ENCODE measurements at regions not wholly inside any gene's neighbourhood (a gene's known extent, or its start where the extent isn't known, plus 50 kb on each side); places are given as distances from the start of the nearest gene placed in this dataset.

- Histone ChIP-seq H3K4me1 (ENCODE audit: control insufficient read depth in 5 of 5, insufficient read depth in 5 of 5, low read length in 5 of 5) (no peaks in the 10 kb centered on the region), H3K9ac (ENCODE audit: low read length in 5 of 5) (no peak overlapping the region), H3K27ac (ENCODE audit: low read depth, low read length) (no peak overlapping the region), H3K36me3 (ENCODE audit: control insufficient read depth in 5 of 5, insufficient read depth in 5 of 5, low read length in 5 of 5) (no peaks in the 10 kb centered on the region), H3K27me3 (ENCODE audit: control insufficient read depth in 5 of 5, insufficient read depth in 4 of 5, low read length in 5 of 5) (no peaks in the 10 kb centered on the region), H3K9me3 (ENCODE audit: control insufficient read depth in 5 of 5, low read length in 5 of 5) (peaks cover 0 to 5% (median 0%) of the 10 kb centered on the region in 5 donors), H3K4me3 (ENCODE audit: low read depth in 1 of 5, low read length in 5 of 5) (no peak overlapping the region)
Measured at GRCh38 chr13:104868806-104869205, 1666.7 kb downstream of the EFNB2 start.

DNA sequence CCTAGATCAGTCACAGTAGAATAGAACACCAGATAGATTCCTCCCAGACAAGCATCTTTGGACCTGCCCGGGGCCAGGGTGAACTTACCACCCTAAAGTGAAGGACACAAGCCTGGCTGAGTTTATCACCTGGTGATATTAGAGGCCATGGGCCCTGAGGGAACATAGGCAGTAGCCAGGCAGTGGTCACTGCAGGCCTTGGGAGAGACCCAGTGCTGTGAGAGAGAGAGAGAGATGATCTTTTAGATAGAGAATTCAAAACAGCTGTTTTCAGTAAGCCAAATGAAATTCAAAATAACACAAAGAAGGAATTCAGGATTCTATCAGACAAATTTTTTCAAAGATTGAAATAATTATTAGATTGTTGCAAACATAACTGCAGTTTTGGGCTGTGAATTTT, 1679.9 kb downstream of the EFNB2 start:
- no peak overlapping the region for H3K9ac ChIP-seq (ENCODE audit: low read length in 5 of 5)

GRCh38 chr13:104854698-104855097, 1680.8 kb downstream of the EFNB2 start:
- Histone ChIP-seq H3K9ac (ENCODE audit: low read length in 5 of 5) (no peak overlapping the region), H3K4me1 (ENCODE audit: control insufficient read depth in 5 of 5, insufficient read depth in 5 of 5, low read length in 5 of 5) (no peaks in the 10 kb centered on the region), H3K9me3 (ENCODE audit: control insufficient read depth in 5 of 5, low read length in 5 of 5) (no peaks in the 10 kb centered on the region), H3K27ac (ENCODE audit: low read depth, low read length) (no peak overlapping the region), H3K4me3 (ENCODE audit: low read depth in 1 of 5, low read length in 5 of 5) (no peak overlapping the region), H3K27me3 (ENCODE audit: control insufficient read depth in 5 of 5, insufficient read depth in 4 of 5, low read length in 5 of 5) (no peaks in the 10 kb centered on the region), H3K36me3 (ENCODE audit: control insufficient read depth in 5 of 5, insufficient read depth in 5 of 5, low read length in 5 of 5) (no peaks in the 10 kb centered on the region)

More for the DNA sequence above, 1679.9 kb downstream of the EFNB2 start:
- H3K9me3 ChIP-seq (ENCODE audit: control insufficient read depth in 5 of 5, low read length in 5 of 5), result no peaks in the 10 kb centered on the region
- H3K27me3 ChIP-seq (ENCODE audit: control insufficient read depth in 5 of 5, insufficient read depth in 4 of 5, low read length in 5 of 5), result no peaks in the 10 kb centered on the region
- no peak overlapping the region for H3K4me3 ChIP-seq (ENCODE audit: low read depth in 1 of 5, low read length in 5 of 5)
- H3K4me1 ChIP-seq (ENCODE audit: control insufficient read depth in 5 of 5, insufficient read depth in 5 of 5, low read length in 5 of 5), result no peaks in the 10 kb centered on the region
- H3K36me3 ChIP-seq (ENCODE audit: control insufficient read depth in 5 of 5, insufficient read depth in 5 of 5, low read length in 5 of 5), result no peaks in the 10 kb centered on the region
- no peak overlapping the region for H3K27ac ChIP-seq (ENCODE audit: low read depth, low read length)

DNA sequence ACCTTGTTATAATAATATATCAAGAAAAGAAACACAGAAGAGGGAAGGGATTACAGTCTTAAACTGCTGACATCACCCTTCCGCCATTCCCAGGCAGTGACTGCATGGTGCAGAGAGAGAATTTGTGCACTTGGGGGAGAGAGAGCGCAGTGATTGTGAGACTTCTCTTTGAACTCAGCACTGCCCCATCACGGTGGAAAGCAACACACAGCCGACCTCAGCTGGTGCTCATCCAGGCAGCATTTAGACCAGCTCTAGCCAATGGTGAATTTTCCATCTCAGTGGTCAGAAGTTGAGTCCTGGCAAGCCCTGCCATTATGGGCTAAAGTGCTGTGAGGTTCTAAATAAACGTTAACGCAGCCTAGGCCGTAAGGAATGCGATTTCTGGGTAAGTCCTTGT, 1681.5 kb downstream of the EFNB2 start:
- Histone ChIP-seq H3K4me1 (ENCODE audit: control insufficient read depth in 5 of 5, insufficient read depth in 5 of 5, low read length in 5 of 5) (no peaks in the 10 kb centered on the region), H3K9me3 (ENCODE audit: control insufficient read depth in 5 of 5, low read length in 5 of 5) (no peaks in the 10 kb centered on the region), H3K36me3 (ENCODE audit: control insufficient read depth in 5 of 5, insufficient read depth in 5 of 5, low read length in 5 of 5) (no peaks in the 10 kb centered on the region), H3K4me3 (ENCODE audit: low read depth in 1 of 5, low read length in 5 of 5) (no peak overlapping the region), H3K9ac (ENCODE audit: low read length in 5 of 5) (no peak overlapping the region), H3K27ac (ENCODE audit: low read depth, low read length) (no peak overlapping the region), H3K27me3 (ENCODE audit: control insufficient read depth in 5 of 5, insufficient read depth in 4 of 5, low read length in 5 of 5) (no peaks in the 10 kb centered on the region)

DNA sequence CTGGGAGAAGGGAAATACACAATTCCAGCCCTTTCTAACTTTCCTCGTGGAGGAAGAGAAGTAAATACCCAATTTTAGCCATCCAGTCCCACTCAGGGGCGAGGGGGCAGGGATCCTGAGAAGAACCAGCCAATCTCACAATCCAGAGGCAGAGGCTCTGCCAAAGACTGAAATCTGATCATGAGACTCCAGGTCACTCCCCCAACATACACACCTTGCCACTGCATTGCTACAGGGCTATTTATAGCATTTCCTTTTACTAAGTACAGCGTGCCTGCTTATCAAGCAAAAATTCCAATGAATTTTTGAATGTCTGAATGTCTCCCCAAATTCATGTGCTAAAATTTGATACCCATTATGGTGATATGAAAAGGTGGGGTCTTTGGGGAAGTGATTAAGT, 1687.5 kb downstream of the EFNB2 start:
- Histone ChIP-seq H3K27me3 (ENCODE audit: control insufficient read depth in 5 of 5, insufficient read depth in 4 of 5, low read length in 5 of 5) (no peaks in the 10 kb centered on the region), H3K4me3 (ENCODE audit: low read depth in 1 of 5, low read length in 5 of 5) (no peak overlapping the region), H3K36me3 (ENCODE audit: control insufficient read depth in 5 of 5, insufficient read depth in 5 of 5, low read length in 5 of 5) (no peaks in the 10 kb centered on the region), H3K9ac (ENCODE audit: low read length in 5 of 5) (no peak overlapping the region), H3K4me1 (ENCODE audit: control insufficient read depth in 5 of 5, insufficient read depth in 5 of 5, low read length in 5 of 5) (no peaks in the 10 kb centered on the region), H3K27ac (ENCODE audit: low read depth, low read length) (no peak overlapping the region), H3K9me3 (ENCODE audit: control insufficient read depth in 5 of 5, low read length in 5 of 5) (no peaks in the 10 kb centered on the region)

DNA sequence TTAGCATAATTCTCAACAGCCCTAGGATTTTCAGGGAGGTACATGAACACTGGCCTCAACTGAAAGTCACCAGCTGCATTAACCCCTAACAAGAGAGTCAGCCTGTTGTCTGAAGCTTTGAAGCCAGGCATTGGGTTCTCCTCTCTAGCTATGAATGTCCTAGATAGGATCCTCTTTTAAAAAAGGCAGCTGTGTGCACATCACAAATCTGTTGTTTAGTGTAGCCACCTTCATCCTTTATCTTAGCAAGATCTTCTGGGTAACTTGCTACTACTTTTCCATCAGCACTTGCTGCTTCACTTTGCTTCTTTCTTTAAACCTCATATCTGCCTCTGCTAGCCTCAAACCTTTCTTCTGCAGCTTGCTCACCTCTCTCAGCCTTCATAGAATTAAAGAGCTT, 1692.1 kb downstream of the EFNB2 start:
- H3K36me3 ChIP-seq (ENCODE audit: control insufficient read depth in 5 of 5, insufficient read depth in 5 of 5, low read length in 5 of 5), result no peaks in the 10 kb centered on the region
- H3K9me3 ChIP-seq (ENCODE audit: control insufficient read depth in 5 of 5, low read length in 5 of 5), result no peaks in the 10 kb centered on the region
- H3K27ac ChIP-seq (ENCODE audit: low read depth, low read length), result no peak overlapping the region
- no peaks in the 10 kb centered on the region for H3K4me1 ChIP-seq (ENCODE audit: control insufficient read depth in 5 of 5, insufficient read depth in 5 of 5, low read length in 5 of 5)
- H3K9ac ChIP-seq (ENCODE audit: low read length in 5 of 5), result no peak overlapping the region
- no peak overlapping the region for H3K4me3 ChIP-seq (ENCODE audit: low read depth in 1 of 5, low read length in 5 of 5)
- H3K27me3 ChIP-seq (ENCODE audit: control insufficient read depth in 5 of 5, insufficient read depth in 4 of 5, low read length in 5 of 5), result no peaks in the 10 kb centered on the region

DNA sequence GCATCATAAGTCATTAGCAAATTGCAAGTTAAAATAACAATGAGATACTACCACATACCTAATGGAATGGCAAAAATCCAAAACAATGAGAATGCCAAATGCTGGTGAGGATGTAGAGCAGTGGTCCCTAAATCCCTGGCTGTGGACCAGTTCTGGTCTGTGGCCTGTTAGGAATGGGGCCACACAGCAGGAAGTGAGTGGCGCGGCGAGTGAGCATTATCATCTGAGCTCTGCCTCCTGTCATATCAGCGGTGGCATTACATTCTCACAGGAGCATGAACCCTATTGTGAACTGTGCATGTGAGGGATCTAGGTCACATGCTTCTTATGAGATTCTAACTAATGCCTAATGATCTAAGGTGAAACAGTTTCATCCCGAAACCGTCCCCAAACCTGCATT, 1694.4 kb downstream of the EFNB2 start:
- no peaks in the 10 kb centered on the region for H3K36me3 ChIP-seq (ENCODE audit: control insufficient read depth in 5 of 5, insufficient read depth in 5 of 5, low read length in 5 of 5)
- no peak overlapping the region for H3K4me3 ChIP-seq (ENCODE audit: low read depth in 1 of 5, low read length in 5 of 5)
- H3K4me1 ChIP-seq (ENCODE audit: control insufficient read depth in 5 of 5, insufficient read depth in 5 of 5, low read length in 5 of 5), result no peaks in the 10 kb centered on the region
- H3K9ac ChIP-seq (ENCODE audit: low read length in 5 of 5), result no peak overlapping the region
- no peaks in the 10 kb centered on the region for H3K9me3 ChIP-seq (ENCODE audit: control insufficient read depth in 5 of 5, low read length in 5 of 5)
- H3K27me3 ChIP-seq (ENCODE audit: control insufficient read depth in 5 of 5, insufficient read depth in 4 of 5, low read length in 5 of 5), result no peaks in the 10 kb centered on the region
- no peak overlapping the region for H3K27ac ChIP-seq (ENCODE audit: low read depth, low read length)

DNA sequence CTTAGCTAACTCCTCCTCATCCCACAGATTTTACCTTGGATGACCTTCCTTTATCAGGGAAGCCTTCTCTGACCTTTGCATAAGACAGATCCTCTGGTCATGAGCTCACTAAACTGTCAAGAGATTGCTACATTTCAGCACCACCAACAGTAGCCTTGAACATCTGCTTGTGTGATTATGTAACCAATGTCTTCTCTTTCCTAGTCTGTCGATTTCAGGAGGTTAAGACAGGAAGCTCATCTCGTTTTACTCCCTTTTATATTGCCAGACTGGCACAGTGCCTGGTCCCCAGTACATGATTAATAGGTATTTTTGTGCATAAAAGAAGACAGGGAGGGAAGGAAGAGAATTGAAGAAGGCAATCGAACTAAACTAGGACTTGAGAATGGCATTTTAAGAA, 1697.7 kb downstream of the EFNB2 start:
- Histone ChIP-seq H3K4me3 (ENCODE audit: low read depth in 1 of 5, low read length in 5 of 5) (no peak overlapping the region), H3K4me1 (ENCODE audit: control insufficient read depth in 5 of 5, insufficient read depth in 5 of 5, low read length in 5 of 5) (no peaks in the 10 kb centered on the region), H3K27ac (ENCODE audit: low read depth, low read length) (no peak overlapping the region)

GRCh38 chr13:104833221-104833620, 1702.2 kb downstream of the EFNB2 start:
- no peaks in the 10 kb centered on the region for H3K36me3 ChIP-seq (ENCODE audit: control insufficient read depth in 5 of 5, insufficient read depth in 5 of 5, low read length in 5 of 5)
- H3K4me1 ChIP-seq (ENCODE audit: control insufficient read depth in 5 of 5, insufficient read depth in 5 of 5, low read length in 5 of 5), result no peaks in the 10 kb centered on the region
- H3K4me3 ChIP-seq (ENCODE audit: low read depth in 1 of 5, low read length in 5 of 5), result no peak overlapping the region
- H3K9ac ChIP-seq (ENCODE audit: low read length in 5 of 5), result no peak overlapping the region
- H3K9me3 ChIP-seq (ENCODE audit: control insufficient read depth in 5 of 5, low read length in 5 of 5), result no peaks in the 10 kb centered on the region
- H3K27me3 ChIP-seq (ENCODE audit: control insufficient read depth in 5 of 5, insufficient read depth in 4 of 5, low read length in 5 of 5), result no peaks in the 10 kb centered on the region
- no peak overlapping the region for H3K27ac ChIP-seq (ENCODE audit: low read depth, low read length)

More for the DNA sequence above, 1697.7 kb downstream of the EFNB2 start:
- no peaks in the 10 kb centered on the region for H3K27me3 ChIP-seq (ENCODE audit: control insufficient read depth in 5 of 5, insufficient read depth in 4 of 5, low read length in 5 of 5)
- no peaks in the 10 kb centered on the region for H3K9me3 ChIP-seq (ENCODE audit: control insufficient read depth in 5 of 5, low read length in 5 of 5)
- no peak overlapping the region for H3K9ac ChIP-seq (ENCODE audit: low read length in 5 of 5)
- H3K36me3 ChIP-seq (ENCODE audit: control insufficient read depth in 5 of 5, insufficient read depth in 5 of 5, low read length in 5 of 5), result no peaks in the 10 kb centered on the region

DNA sequence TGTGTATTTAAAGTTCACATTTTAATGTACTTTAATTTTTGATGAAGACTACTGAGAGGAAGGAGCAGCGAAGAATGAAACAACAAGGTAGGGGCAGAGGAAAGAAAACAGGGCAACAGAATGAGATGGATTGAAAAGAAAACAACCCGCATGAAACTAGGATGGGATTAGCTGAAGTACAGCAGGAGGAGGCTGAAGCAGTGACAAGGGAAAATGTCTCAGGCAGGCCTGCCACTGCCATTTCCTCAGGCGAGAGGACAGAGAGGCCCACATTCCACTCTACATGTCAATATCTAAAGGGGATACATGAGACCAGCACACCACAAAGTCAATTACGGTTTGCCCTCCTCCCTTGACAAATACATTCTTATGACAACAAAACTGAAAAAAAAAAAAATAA, 1703.2 kb downstream of the EFNB2 start:
- H3K27me3 ChIP-seq (ENCODE audit: control insufficient read depth in 5 of 5, insufficient read depth in 4 of 5, low read length in 5 of 5), result no peaks in the 10 kb centered on the region
- H3K9me3 ChIP-seq (ENCODE audit: control insufficient read depth in 5 of 5, low read length in 5 of 5), result no peaks in the 10 kb centered on the region
- H3K4me1 ChIP-seq (ENCODE audit: control insufficient read depth in 5 of 5, insufficient read depth in 5 of 5, low read length in 5 of 5), result no peaks in the 10 kb centered on the region
- H3K36me3 ChIP-seq (ENCODE audit: control insufficient read depth in 5 of 5, insufficient read depth in 5 of 5, low read length in 5 of 5), result no peaks in the 10 kb centered on the region
- no peak overlapping the region for H3K9ac ChIP-seq (ENCODE audit: low read length in 5 of 5)
- no peak overlapping the region for H3K27ac ChIP-seq (ENCODE audit: low read depth, low read length)
- H3K4me3 ChIP-seq (ENCODE audit: low read depth in 1 of 5, low read length in 5 of 5), result no peak overlapping the region

DNA sequence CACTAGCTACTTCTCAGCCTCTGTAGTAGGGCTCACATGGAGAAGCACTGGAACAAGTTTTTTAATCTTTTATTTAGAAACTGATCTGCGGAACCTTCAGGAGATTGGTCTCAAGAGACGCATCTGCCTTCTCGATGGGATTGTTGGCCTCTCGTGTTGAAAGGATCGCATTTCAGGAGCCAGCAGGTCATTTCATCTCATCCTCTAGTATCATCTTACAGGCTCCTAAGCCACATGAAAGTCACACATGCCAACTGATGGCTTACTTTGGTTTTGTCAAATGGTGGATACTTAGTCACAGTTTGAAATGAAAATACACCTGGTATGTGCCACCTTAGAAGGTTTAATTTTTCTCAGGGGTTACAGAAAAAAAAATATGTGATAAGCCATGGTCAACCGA, 1703.6 kb downstream of the EFNB2 start:
- H3K27me3 ChIP-seq (ENCODE audit: control insufficient read depth in 5 of 5, insufficient read depth in 4 of 5, low read length in 5 of 5), result no peaks in the 10 kb centered on the region
- no peaks in the 10 kb centered on the region for H3K36me3 ChIP-seq (ENCODE audit: control insufficient read depth in 5 of 5, insufficient read depth in 5 of 5, low read length in 5 of 5)
- no peaks in the 10 kb centered on the region for H3K9me3 ChIP-seq (ENCODE audit: control insufficient read depth in 5 of 5, low read length in 5 of 5)
- no peak overlapping the region for H3K4me3 ChIP-seq (ENCODE audit: low read depth in 1 of 5, low read length in 5 of 5)
- no peak overlapping the region for H3K9ac ChIP-seq (ENCODE audit: low read length in 5 of 5)
- no peak overlapping the region for H3K27ac ChIP-seq (ENCODE audit: low read depth, low read length)
- H3K4me1 ChIP-seq (ENCODE audit: control insufficient read depth in 5 of 5, insufficient read depth in 5 of 5, low read length in 5 of 5), result no peaks in the 10 kb centered on the region

Data from subcutaneous abdominal adipose tissue (tissue), 5 donors.